NCI-H146 (cell line): ENCODE measurements at regions not wholly inside any gene's neighbourhood (a gene's known extent, or its start where the extent isn't known, plus 50 kb on each side); places are given as distances from the start of the nearest gene placed in this dataset.
"Not testable (repeated sequence)": the region's sequence is repeated elsewhere in the genome, so short reads cannot be mapped to it uniquely, and the experiment has no call there.

Experiments
- DNase-seq: peaks from one replicate; lab custom pipeline; 2025; lab: John Stamatoyannopoulos, UW

GRCh38 chr5:167821669-167822068 lies 469.8 kb upstream of the WWC1 start:
- DNase-seq, result no peak

DNA sequence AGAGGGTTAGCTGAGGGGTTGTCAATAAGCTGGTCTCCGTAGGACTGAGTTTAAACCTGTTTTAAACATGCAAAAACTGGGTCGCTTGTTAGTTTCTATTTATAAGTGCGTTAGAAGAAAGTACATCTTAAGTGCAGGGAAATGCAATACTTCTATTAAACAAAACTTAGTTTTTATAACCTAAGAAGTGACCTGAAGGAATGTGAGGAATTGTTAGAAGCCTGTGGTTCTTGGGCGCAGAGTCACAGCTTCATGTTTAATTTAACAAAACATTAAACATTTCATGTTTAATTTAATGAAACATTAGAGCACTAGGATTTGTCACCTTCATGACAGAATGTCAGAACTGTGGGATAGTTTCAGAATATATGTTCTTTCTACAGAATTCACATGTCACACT lies 469.2 kb upstream of the WWC1 start:
- no peak for DNase-seq

GRCh38 chr5:167823405-167823804 lies 468.0 kb upstream of the WWC1 start:
- no peak for DNase-seq

DNA sequence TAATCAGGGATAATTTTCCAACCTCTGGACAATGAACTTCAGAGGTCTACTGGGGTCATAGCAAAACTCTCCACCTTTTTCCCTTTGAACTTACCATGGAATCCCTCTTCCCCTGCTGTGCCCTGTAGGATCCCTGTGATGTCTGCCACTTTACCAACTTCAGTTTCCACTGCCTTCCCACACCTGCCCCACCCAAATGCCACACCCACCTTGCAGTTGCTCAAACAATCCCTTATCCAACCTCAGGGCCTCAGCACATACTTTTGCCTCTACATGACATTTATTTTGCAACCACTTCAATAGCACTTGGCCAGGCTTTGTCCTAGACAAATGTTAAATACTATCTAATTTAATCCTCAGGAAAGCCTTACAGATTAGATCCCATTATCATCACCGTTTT lies 463.7 kb upstream of the WWC1 start:
- DNase-seq, result no peak

DNA sequence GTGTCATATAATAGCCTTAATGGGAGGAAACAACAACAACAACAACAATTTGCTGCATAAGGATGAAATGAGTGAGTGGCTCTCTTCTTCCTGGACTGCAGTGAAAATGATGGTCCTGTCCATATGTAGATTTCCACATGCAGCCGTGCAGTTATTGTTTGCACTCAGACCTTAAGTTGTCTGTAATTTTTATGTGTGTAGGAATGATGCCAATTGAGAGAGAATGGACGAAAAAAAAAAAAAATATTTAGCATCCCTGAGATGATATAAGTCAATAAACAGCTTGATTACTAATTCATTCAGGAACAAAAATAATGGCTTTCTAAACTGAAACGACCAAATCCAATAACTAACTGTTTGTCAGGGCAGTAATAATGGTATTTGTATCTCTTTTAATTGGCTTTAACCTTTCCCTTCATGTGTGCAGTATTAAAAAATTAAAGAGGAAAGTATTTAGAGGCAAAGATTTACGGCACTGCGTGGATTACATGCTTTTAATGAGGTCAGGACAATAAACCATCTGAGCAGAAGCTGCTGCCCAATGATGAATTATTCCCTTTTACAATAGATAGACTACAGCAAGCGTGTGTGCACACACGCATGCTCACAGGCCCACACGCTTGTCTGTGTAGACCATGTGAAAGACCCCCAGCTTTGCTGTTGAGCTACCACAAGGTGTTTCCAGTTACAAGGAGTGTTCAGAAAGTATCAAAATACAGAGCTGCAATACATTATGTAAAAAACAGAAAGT lies 459.5 kb upstream of the WWC1 start:
- DNase-seq, result no peak

DNA sequence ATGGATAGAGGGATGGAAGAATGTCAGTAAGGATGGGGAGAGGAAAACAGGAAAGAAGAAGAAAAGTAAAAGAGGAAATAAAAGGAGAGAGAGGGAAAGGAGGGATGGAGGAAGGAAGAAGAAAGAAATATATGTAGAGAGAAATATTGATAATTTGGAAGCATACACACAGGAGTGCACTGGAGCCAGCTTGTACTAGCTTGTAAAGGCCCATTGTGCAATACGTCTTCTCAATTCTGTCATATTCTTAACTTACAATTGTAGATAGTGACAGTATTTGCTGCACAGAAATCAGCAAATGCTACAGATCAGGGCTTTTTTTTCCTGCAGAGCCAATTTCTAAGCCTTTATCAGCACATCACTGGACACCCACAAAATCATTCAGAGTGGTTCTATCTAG lies 458.8 kb upstream of the WWC1 start:
- DNase-seq, result no peak

DNA sequence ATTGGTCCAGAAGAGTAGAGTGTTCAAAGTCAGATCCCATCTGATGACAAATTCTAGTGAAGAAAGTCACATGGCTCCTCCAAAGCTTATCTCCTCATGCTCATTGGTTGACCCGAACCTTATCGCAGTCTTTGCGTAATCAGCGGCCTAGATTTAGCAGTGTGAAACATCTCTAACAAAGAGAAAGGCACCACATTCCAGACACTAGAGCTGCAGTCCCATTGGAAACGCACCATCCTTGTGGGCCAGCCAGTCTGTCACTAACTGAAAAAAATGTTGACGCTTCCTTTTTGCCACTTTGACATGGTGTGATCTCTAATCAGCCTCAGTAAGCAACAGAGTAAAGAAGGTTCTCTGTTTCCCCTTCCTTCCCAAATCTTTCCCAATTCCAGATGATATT lies 458.0 kb upstream of the WWC1 start:
- no peak for DNase-seq

DNA sequence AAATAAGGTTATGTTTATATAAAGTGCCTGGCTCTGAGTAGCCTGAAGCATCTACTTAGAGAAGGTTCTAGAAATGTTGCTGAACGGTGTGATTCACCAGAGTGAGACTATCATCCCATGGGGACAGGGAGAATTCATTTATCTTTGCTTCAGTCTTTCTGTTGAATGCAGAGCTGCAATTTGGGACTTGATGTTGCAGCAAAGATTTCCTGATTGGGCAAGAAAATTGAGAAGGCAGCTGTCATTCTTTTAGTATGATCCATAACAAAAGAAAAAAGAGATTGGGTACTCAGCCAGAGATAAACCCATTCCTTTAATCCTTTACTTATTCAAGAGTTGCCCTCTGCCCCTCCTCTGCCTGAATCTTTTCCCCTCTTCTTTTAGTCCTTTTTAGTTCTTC lies 456.3 kb upstream of the WWC1 start:
- DNase-seq, result no peak

GRCh38 chr5:167837127-167837526 lies 454.3 kb upstream of the WWC1 start:
- DNase-seq, result no peak

DNA sequence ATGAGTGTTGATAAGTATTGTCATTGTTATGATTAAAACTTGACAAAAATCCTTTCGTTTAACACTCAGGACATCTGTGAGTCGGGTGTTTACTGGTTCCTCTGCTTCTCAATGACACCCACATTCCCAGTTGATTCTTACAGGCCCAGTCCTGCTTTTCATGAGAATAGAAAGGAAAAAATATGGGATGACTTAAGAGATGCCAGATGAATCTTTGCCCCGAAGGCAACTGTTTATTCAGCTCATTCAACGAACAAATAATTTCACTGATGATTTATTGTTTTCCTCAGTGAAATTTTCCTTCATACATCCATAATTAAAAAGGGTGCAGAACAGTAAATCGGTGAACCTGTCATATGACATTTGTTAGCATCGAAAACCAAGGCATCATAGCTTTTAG lies 452.4 kb upstream of the WWC1 start:
- no peak for DNase-seq

GRCh38 chr5:167840527-167841130 lies 450.8 kb upstream of the WWC1 start:
- no peak for DNase-seq

DNA sequence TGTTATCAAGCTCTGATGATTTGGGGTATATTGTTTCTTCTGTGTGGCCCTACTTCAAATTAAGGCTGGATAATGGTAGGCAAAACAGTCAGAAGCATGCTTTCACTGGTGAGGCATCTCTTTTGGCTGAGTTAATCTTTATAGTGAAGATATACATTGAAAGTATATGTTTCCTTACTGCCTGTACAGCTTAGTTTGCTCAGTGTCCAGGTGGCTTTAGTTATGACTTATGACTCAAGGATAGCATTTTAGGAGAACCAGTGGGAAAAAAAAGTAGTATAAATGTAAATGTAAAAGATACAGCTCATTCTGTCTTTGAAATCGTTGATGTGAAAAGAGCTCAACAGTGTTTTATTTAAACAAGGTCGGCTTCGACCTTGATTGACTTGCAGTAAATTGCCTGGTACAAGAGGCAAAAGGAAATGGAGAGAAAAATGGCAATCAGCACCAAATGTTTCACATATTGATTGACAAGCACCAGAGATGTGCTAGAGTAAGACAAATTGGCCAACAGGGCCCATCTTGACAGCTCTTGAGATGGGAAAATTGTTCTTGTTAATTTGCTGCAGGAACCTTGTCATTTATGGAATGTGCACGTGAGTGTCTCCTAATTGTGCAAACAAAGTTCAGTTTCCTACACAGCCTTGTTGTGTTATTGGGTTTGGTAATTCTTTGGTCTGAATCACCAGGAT lies 447.4 kb upstream of the WWC1 start:
- DNase-seq, result no peak

GRCh38 chr5:167845952-167846351 lies 445.5 kb upstream of the WWC1 start:
- no peak for DNase-seq

DNA sequence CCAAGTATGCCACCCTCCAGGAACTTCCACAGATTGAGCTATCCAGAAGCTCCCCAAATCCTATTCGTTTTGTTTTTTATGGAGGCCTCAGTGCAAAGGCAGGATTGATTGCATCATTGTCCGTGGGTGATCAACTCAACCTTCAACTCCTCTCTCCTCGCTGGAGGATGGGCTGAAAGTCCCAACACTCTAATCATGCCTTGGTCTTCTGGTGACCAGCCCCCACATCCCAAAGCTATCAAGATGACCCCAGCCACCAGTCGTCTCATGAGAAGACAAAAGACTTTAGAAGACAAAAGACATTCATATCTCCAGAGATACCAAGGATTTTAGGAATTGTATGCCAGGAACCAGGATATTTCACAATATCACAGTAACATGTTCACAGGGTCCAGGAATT lies 441.6 kb upstream of the WWC1 start:
- no peak for DNase-seq

DNA sequence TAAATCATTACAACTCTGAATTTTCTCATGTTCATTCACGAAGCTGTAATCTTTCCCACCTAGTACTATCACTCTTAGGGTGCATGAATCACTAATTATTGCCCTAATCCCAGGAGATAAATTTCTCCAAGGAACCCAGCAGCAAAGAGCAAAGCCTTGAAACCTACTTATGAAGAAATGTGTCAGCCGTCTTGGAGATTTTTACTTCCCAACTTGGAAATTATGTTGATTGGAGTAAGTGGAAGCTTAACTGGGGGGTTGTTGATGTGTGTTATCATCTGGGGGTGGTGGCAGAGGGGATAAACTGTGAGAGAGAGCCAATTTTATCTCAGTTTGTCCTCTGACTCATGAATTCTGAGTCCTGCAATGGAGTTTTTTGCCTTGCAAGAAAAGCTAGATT lies 440.5 kb upstream of the WWC1 start:
- no peak for DNase-seq

DNA sequence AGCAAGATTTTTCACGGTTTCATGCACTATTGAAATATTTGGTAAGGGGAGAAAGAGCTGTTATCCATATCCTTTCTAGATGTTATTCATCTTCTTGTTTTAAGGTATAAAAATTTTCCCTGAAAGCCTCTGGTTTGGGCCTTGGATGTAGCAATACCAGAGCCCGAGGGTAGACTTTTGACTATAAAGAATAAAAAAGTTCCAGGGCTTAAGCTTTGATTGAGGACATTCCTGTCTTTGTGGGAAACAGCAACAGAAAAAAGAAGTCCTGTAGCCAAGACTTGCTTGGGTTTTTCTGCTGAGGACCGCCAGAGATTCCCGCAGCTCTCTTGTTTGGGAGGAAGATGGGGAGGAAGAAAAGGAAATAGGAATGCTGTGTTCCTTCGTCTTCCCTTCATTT lies 440.0 kb upstream of the WWC1 start:
- no peak for DNase-seq

DNA sequence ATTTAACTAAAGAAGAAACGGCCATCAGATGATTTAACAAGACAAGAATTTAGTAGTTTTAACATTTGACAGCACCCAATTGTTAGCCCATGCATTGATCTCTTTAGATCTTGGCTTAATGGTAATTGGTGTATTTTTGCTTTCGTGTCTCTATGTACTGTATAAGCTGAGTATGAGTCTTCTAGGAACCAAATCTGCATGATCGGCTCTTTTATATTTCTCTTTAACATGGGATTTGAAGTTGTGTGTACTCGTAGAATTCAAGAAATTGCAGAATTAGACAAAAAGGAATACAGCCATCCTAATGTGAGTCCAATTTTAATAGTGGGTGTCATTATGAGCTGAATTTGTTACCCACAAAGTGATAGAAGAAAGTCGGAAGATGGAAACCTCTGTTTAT lies 438.9 kb upstream of the WWC1 start:
- no peak for DNase-seq

DNA sequence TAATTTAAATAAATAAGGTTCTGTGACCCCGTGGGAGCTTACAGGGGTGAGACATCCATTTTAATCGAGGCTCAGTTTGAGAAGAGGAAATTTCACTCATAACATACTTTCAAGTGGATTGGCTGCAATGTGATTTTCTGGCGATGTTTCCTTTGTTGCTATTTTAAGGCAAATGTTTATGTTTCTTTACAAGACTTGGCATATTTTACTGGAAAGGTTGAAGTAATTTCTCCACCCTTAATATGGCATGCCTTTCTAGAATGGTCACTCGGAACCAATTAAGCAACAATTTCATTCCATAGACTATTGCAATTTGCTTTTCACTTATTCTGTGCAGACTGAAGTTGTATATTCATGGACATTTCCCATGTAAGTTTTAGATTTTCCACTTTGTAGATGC lies 438.0 kb upstream of the WWC1 start:
- no peak for DNase-seq

GRCh38 chr5:167855818-167856217 lies 435.6 kb upstream of the WWC1 start:
- no peak for DNase-seq

DNA sequence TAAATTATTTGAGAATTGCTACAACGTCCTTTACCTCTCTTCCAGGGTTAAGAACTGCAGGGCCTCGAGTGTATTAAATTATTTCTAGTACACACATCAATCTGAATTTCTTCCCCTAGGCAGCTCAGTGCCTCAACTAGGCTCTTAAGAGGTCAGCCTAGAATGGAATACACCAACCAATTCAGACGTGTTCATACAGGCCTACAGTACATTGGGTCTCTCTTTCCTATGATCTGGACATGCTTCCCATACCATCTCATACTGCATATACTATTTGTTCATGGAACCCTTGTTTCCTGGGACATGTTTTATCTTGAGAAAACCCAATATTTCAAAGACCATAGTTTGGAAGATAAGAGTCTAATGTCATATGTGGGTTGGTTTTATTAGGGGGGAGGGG lies 434.1 kb upstream of the WWC1 start:
- no peak for DNase-seq

- DNase-seq, result not testable (repeated sequence)
Observed at GRCh38 chr5:167858186-167858855, 433.1 kb upstream of the WWC1 start.

- no peak for DNase-seq
Observed at GRCh38 chr5:167861129-167861927, 430.1 kb upstream of the WWC1 start.
